Heart left ventricle (tissue), 13 donors: ENCODE measurements at regions not wholly inside any gene's neighbourhood (a gene's known extent, or its start where the extent isn't known, plus 50 kb on each side); places are given as distances from the start of the nearest gene placed in this dataset.

Experiments
- POLR2A ChIP-seq, 2 donors: fragments of 450-650 bp; IDR thresholded peaks; one replicate each; pipeline ENCODE4 v1.6.1; 2017; ENCODE audit warnings: antibody characterized with exemption in 2 of 2, mild to moderate bottlenecking in 2 of 2, moderate library complexity in 2 of 2
- TF ChIP-seq, protein P1 (sequence below), 12 donors: fragments of 200-600 bp; sonication (generic) in 4 of 12; IDR thresholded peaks; one replicate each; pipeline versions ENCODE4 v1.5.0 to v1.8.0; 2018 to 2022; ENCODE audit warnings: antibody characterized with exemption in 12 of 12, mild to moderate bottlenecking in 5 of 12
- donor health status: ischemic (EF 13 %, LVEDD 7.1; RV severe dilation, severe dysfunction).
- donor health status: DM: no; HTN: yes; CAD: no.
- donor health status: DM: no; HTN: no; CAD: no.
- donor health status: ischemic (EF 25% LVEDD 6.9; RV normal size, moderate dysfunction).
- donor health status: ischemic (EF 25% LVEDD 5.7; RV mildly dilated, moderate dysfunction).
- donor health status: ischemic (EF 35%, LVEDD 5.7; RV mildly dilated, moderate dysfunction).
- donor health status: nonischemic (EF 11% LVEDD 7.7; RV severe dilation, severe dysfunction).
- donor health status: DM: yes; HTN: yes; CAD: no.
- donor health status: PGD.
- donor health status: ischemic (EF 29% LVEDD 5.4; RV normal size, mild dysfunction).
- donor health status: nonischemic (EF 23%, LVEDD 6.1; RV moderate dilation, normal function).

DNA sequence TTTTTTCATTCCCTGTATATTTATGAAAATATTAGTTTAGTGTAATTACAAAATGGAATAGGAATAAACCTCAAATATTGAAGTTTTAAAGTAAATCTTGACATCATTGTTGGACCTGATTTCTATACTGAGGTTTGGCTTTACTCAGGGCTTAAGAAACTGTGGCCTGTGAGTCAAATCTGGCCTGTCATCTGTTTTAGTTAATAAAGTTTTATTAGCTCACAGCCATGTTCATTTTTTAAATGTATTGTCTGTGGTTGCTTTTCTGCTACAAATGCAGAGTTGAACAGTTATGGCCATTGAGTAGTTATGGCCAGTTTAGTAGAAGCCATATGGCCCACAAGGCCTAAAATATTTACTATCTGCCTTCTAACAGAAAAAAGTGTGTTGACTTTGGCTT lies 80.7 kb downstream of the DIPK2A start:
- TF ChIP-seq POLR2A (IDR thresholded peaks at IDR 0.05): no peak
- TF ChIP-seq, protein P1, sequence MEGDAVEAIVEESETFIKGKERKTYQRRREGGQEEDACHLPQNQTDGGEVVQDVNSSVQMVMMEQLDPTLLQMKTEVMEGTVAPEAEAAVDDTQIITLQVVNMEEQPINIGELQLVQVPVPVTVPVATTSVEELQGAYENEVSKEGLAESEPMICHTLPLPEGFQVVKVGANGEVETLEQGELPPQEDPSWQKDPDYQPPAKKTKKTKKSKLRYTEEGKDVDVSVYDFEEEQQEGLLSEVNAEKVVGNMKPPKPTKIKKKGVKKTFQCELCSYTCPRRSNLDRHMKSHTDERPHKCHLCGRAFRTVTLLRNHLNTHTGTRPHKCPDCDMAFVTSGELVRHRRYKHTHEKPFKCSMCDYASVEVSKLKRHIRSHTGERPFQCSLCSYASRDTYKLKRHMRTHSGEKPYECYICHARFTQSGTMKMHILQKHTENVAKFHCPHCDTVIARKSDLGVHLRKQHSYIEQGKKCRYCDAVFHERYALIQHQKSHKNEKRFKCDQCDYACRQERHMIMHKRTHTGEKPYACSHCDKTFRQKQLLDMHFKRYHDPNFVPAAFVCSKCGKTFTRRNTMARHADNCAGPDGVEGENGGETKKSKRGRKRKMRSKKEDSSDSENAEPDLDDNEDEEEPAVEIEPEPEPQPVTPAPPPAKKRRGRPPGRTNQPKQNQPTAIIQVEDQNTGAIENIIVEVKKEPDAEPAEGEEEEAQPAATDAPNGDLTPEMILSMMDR (IDR thresholded peaks at IDR 0.05): no peak
